Stimulated activated CD4-positive, alpha-beta T cell treated with anti-CD3 and anti-CD28 coated beads, Interleukin-12 subunit alpha, Interleukin-12 subunit beta, amount 100 ng/mL, for 24 hours (primary cell): ENCODE measurements at regions not wholly inside any gene's neighbourhood (a gene's known extent, or its start where the extent isn't known, plus 50 kb on each side); places are given as distances from the start of the nearest gene placed in this dataset.
"Not testable (repeated sequence)": the region's sequence is repeated elsewhere in the genome, so short reads cannot be mapped to it uniquely, and the experiment has no call there.

Source experiments
- DNase-seq, 2 experiments: peaks; one replicate each; pipeline ENCODE4 v3.0.0-alpha.2; 2020; ENCODE audit warnings: low read depth in 2 of 2

DNA sequence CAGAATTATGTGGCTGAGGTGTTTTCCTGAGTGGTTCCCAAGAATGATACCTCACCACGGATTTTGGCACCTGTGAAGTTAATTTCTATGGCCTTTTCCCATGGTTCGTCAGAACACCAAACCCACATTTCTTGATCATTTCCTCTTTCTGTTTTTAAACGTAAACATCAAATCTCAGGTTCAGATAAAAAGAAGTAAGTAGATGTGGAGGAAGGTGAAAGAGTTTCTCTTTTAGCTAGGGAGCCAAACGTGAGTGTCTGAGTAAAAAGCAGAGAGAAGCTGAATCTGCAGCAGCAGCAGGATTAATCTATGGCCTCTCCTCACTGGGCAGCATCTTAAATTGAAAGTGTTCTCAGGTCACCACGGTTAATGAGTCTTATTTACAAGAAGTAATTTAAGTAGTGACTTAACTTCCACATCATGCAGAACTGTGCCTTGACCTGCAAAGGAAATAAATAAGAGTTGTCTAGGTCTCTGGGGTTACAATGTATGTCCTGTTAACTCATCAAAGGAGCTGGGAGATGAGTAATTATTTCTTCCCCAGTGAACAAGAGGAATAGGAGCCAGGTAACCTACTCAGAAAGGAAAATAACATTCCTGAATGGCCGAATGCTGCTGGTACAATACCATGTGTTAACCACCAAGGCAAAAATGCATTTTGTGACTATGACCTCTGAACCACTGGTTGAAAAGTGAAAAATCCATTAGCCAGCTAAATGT is 139.6 kb upstream of the NETO1 start:
- DNase-seq, result no peak

DNA sequence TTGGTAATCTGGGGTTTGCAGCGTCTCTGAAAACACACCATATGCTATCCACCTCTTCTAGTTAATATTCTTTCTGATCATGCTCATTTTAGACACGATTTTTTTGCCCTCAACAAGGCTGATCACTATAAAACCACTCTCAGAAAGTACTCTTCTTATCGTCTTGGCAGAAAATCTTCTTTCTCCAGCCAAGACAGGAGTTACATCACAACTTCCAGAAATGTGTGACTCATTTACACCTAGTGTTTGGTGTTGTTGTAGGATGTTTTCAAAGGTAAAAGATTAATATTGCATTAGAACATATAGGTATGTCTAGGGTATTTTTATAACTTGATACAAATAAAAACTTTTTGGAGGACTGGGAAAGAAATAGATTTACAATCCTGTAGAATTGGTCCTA is 138.5 kb upstream of the NETO1 start:
- DNase-seq, result no peak

DNA sequence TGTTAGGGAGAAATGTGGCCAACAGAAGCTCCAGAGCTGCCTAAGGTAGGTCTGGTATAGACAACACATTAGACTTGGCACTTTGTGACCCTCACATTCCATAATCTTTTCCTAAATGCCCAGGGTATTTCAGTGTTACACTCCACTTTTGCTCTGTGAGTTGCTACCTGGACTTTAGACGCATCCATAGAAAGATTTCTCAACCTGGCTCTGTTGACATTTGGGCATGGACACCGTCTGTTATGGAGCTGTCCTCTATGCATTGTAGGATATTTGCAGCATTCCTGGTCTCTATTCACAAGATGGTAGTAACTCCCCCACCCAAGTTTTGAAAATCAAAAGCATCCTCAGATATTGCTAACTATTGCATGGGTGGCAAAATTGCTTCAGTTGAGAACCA is 136.5 kb upstream of the NETO1 start:
- no peak for DNase-seq

DNA sequence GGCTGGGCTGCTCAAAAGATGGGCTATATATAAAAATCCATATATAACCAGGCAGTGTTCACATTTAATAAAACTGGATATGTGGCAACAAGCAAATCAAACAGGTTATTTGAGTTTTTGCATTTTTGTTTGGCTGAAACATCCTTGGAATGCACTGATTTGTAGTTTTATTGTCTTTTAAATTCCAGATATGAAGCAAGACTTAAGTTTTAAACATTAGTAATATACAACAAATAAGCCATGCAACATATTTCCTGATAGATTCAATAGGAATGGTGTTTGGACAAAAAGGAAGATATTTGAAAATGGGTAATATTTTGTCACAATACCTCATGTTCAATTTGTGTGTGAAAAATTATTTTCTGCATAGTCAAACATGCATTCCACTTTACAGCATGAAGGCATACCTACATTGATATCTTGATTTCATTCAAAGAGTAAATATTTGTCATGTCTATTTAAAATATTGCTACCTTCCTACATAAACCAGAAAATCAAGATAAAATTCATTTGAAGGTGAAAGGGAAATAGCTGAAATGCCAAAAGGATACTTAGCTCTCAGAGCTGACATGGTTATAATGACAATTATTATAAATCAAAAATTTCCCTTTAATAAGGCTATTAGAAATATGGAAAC is 132.3 kb upstream of the NETO1 start:
- no peak for DNase-seq

DNA sequence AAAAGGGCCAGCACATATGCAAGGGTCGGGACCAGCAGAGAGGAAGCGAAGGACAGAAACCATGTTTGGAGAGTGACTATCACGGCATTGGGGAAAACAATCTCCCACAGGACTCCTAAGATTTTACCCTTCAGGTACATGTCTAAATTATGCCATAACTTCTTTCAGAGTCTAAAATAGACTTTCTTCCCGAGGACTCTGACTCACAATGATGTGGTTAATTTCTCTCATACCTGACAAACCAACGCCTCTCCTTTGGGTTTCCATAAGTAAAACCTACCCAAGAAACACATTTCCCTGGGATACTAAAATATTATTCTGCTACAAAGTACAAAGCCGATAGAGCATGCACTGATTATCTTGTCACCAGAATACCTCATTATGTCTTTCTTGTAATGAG is 127.8 kb upstream of the NETO1 start:
- no peak for DNase-seq

DNA sequence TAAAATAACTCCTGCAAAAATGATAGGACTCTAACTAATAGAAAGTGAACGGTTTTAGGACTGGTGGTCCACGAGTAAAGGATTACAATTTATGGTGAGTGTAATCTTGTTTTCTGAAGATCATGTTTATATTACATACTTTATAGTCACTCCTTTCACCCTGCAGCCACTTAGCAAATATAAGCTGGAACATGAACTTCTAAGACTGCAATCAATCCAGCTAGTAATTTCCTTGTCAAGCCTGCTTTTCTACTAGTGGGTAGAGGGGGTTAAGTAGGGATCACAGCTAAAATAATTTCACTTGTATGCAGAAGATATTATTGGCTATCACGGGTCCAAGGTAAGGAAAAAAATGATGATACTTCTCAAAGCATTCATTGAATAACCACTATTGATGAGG is 125.5 kb upstream of the NETO1 start:
- DNase-seq, result no peak

DNA sequence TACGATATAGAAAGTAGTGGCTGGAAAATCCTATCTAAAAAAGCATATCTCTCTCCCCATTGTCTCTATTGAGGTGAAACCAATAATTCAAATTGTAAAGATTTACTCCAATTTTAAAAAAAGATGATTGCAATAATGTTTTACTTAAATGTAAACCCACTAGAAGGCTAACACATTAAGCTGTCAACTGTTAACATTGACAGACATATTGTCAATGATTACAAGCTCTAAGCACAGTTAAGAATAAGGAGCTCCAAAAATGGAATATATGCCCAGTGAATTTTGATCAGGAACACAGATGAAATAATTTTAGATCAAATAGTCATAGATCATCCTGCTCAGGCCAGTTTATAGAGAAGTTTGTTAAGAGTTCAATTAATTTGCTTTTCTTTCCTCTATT is 123.6 kb upstream of the NETO1 start:
- DNase-seq, result no peak

DNA sequence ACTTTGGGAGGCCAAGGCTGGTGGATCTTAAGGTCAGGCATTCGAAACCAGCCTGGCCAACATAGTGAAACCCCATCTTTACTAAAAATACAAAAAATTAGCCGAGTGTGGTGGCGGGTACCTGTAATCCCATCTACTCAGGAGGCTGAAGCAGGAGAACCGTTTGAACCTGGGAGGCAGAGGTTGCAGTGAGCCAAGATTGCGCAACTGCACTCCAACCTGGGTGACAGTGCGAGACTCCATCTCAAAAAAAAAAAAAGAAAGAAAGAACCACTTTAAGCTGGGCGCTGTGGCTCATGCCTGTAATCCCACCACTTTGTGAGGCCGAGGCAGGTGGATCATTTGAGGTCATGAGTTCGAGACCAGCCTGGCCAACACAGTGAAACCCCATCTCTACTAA is 119.8 kb upstream of the NETO1 start:
- DNase-seq, result not testable (repeated sequence)

DNA sequence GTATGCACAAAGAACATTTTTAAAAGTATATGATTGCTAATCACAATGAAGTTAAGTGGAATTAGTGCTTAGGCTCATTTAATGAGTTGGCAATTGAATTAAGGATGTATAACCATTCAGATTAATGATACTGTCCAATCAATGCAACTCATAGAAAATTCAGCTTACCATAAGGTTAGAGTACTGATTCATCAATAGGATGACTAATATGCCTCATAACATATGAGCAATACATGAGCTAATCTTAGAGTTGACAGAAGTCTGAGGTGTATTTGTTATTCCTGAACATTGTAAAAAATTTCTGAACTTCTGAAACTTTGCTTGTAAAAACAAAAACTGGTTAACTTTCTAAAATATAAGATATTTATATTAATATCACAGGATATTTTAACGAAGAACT is 118.3 kb upstream of the NETO1 start:
- DNase-seq, result no peak

DNA sequence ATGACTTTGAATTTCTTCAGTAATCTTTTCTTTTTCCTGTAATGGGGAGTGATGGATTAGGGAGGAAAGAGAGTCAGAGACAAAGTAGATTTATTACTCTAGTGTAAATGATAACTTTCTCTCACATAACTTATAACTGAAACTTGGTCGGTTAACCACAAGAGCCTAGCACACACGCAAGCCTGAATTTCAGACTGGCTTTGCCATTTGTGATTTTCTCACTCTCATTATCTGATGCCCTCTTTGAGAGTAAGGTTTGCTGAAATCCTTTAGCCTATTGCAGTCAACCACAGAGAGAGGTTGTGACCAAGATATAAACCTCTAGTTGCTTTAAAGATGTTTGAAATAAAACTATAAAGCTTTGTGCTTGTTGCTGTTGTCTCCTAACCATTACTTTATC is 117.9 kb upstream of the NETO1 start:
- no peak for DNase-seq

DNA sequence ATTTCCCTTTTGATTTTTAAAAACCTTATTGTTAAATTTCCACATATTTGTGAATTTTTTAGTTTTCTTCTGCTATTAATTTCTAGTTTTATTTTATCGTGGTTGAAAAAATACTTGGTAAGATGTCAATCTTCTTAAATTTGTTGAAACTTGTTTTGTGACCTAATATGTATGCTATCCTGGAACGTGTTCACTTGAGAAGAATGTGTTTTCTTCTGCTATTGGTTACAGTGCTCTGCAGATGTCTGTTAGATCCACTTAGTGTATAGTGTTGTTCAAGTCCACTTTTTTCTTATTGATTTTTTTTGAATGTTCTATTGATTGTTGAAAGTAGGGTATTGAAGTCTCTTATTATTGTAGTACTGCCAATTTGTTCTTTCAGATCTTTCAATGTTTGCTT is 116.5 kb upstream of the NETO1 start:
- DNase-seq, result no peak

DNA sequence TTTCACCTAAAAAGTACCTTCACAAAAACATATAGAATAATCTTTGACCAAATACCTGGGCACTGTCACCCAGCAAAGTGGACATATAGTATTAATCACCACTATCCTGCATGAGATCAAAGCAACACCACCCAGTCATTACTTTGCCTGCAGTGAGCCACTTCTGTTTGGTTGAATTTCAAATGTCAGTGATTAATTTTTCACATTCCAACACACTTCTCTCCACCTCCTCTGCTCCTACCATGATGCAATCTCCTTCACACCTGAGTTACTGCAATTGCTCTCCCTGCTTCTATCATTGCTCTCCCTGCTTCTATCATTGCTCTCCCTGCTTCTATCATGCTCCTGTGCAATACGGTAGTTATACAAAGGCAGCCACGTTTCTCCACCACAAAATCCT is 106.1 kb upstream of the NETO1 start:
- DNase-seq, result no peak

DNA sequence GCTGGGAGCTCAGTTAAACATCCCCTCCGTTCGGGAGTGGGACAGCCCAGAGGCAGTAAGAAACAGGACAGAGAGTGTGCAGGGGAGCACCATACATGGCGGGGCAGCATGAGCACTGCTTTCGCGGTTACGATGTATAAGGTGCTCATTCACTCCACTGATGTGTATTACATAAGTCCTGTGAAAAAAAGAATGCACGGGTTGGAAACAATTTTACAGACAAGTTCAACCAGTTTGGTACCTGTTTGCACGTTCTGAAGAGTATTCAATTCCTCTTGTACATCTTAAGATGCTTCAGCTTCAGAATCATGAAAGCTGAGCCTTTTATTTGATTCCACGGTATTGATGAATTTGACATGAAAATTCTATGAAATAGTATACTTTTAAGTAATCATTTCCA is 97.8 kb upstream of the NETO1 start:
- no peak for DNase-seq

DNA sequence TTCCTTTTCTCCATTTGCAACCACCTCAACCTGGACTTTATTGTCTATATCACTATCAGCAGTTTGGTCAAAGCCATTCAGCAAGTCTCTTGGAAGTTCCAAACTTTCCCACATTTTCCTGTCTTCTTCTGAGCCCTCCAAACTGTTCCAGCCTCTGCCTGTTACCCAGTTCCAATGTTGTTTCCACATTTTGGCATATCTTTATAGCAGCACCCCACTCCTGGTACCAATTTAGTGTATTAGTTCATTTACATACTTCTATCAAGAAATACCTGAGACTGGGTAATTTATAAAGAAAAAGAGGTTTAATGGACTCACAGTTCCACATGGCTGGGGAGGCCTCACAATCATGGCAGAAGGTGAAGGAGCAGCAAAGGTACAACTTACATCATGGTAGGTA is 90.4 kb upstream of the NETO1 start:
- DNase-seq, result not testable (repeated sequence)

DNA sequence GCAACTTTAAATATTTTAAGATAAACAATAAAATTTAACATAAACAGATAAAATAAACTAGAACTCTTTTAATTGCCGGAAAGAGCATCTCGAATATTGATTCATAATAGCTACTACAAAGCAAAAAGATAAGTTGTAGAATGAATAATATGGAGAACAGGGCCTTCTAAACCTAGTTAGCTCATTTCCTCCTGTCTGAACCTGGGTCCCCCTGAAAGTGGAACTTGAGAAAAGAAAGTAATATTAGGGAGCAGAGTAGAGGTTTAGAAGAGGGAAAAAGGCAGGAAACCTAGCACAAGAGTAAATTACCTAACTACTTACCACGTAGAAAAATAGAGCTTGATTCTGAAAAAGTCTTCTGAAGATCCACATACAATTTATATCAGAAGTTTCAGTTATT is 80.7 kb upstream of the NETO1 start:
- no peak for DNase-seq

DNA sequence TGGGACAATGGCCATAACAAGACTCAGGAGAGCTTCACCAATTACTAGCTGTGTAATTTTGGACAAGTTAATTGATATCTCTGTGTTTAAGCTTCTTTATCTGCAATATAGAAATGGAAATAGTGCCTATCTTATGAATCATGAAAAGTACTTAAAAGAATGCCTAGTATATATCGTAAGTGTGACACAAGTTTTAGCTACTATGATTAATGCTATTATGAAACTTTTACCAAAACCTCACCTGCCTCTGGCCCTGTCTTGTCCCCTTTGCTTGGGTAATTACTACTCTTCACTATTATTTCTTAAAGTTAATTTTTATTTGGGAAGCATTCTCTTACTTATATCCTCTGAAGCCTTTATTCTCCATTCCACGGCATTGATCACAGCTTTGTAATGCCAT is 75.0 kb upstream of the NETO1 start:
- DNase-seq, result no peak

DNA sequence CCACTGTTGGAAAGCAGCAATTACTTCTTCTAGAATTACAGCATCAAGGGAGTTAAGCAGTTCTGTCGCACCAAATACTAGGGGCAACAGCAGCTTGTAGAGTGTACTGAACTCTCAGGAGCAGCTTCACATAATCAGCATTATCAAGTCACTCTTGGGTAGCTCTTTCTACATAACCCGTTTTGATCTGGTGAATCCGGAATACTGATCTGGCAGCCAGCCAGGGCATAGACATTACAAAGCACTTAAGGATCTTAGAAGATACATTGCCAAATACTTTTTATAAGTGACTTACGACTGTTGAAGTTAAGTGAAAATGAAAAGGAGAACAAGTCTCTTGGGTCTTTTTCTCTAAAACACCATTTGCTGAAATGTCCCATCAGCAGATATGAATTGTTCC is 73.2 kb upstream of the NETO1 start:
- DNase-seq, result no peak

DNA sequence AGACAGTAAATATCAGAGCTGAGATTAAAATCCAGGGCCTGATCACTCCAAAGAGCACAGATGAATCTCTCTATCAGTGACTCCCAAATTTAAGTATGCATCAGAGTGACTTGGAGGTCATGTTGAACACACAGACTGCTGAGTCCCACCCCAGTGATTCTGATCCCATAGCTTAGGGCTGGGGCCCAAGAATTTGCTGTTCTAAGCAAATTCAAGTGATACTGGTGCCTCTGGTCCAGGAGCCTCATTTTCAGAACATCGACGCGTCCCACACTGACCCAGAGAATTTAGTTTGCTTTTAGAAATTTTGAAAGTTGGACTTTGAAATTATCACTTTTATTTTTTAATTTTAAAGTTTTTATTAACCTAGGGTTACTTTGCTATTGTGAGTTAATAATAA is 72.7 kb upstream of the NETO1 start:
- DNase-seq, result no peak

DNA sequence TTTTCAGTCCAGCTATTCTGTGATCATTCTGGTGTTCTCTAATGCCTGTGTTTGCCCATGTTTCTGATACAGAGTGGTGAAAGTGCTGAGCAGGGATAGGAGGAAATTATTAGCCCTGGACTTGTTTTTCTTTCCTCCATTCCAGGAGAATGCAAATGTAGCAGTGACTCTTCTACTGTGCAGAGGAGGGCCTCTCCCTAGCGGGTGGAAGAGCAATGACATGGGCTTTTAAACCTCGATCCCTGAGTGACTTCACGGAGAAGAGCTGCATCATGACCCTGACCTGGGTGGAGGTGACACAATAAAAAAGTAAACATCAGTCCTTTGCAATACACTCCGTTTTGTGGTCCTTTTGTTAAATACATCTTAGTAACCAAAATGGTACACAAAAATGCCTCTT is 68.0 kb upstream of the NETO1 start:
- DNase-seq, result no peak

DNA sequence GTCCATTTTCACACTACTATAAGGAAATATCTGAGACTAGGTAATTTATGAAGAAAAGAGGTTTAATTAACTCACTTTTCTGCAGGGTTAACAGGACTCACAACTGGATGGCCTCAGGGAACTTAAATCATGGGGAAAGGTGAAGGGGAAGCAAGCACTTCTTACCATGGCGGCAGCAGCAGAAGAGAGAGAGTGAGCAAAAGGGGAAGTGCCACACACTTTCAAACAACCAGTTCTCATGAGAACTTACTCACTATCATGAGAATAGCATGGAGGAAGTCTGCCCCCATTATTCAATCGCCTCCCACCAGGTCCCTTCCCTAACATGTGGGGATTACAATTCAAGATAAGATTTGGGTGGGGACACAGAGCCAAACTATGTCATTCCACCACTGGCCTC is 55.1 kb upstream of the NETO1 start:
- DNase-seq, result no peak
